ENCODE measurements at regions not wholly inside any gene's neighbourhood (a gene's known extent, or its start where the extent isn't known, plus 50 kb on each side); places are given as distances from the start of the nearest gene placed in this dataset.

GRCh38 chr10:111344804-111345203 is 268.0 kb downstream of the ADRA2A start:
- H3K27ac Mint-ChIP-seq = no peak overlapping the region
- Histone ChIP-seq H3K9me2 (ENCODE audit: insufficient read depth) (no peaks in the 10 kb centered on the region), H3K4me2 (no peak overlapping the region), H3K79me2 (replicated peaks; ENCODE audit: insufficient read depth) (no peaks in the 10 kb centered on the region), H4K20me1 (replicated peaks; ENCODE audit: insufficient read depth) (no peaks in the 10 kb centered on the region), H2AFZ (0 out of 2 replicates have a peak overlapping the region, but pooled peaks have one; percentile 43), H3F3A (replicated peaks; ENCODE audit: low read depth) (no peaks in the 10 kb centered on the region), H3K4me1 (ENCODE audit: insufficient read depth) (no peaks in the 10 kb centered on the region), H3K4me3 (no peak overlapping the region), H3K27ac (ENCODE audit: low read depth) (no peak overlapping the region), H3K36me3 (ENCODE audit: insufficient read depth) (no peaks in the 10 kb centered on the region; the same call in 1 of the 2 replicates), H3K27me3 (ENCODE audit: insufficient read depth) (no peaks in the 10 kb centered on the region)
- H3K4me3 Mint-ChIP-seq = no peak overlapping the region
- H3K4me1 Mint-ChIP-seq = no peaks in the 10 kb centered on the region; the same call in 2 of the 3 replicates
- H3K36me3 Mint-ChIP-seq (ENCODE audit: low read depth) = peaks cover 27% of the 10 kb centered on the region
- peaks cover 38% of the 10 kb centered on the region for H3K9me3 Mint-ChIP-seq
- DNase-seq (ENCODE audit: low spot score) (peak; percentile 55), ATAC-seq (peak; percentile 85)
- peaks cover 1% of the 10 kb centered on the region for H3K27me3 Mint-ChIP-seq (ENCODE audit: insufficient read depth, low read depth, poor library complexity)
- TF ChIP-seq ZNF331 (CRISPR knock-in tag; IDR thresholded peaks at IDR 0.05; ENCODE audit: low read depth) = no peak
- TF ChIP-seq CTCF (conservative IDR thresholded peaks at IDR 0.05; ENCODE audit: low read depth in 2 of 2) = peak; percentile 50 to 63
- no peak for TF ChIP-seq ZNF462 (CRISPR knock-in tag; IDR thresholded peaks at IDR 0.05)
- no peak for TF ChIP-seq JUNB (IDR thresholded peaks at IDR 0.05; ENCODE audit: unreplicated experiment)
- no peak for TF ChIP-seq REST (IDR thresholded peaks at IDR 0.05; ENCODE audit: unreplicated experiment)
- TF ChIP-seq EZH2phosphoT487 (IDR thresholded peaks at IDR 0.05; ENCODE audit: unreplicated experiment) = no peak
